ENCODE measurements at regions not wholly inside any gene's neighbourhood (a gene's known extent, or its start where the extent isn't known, plus 50 kb on each side); places are given as distances from the start of the nearest gene placed in this dataset.

DNA sequence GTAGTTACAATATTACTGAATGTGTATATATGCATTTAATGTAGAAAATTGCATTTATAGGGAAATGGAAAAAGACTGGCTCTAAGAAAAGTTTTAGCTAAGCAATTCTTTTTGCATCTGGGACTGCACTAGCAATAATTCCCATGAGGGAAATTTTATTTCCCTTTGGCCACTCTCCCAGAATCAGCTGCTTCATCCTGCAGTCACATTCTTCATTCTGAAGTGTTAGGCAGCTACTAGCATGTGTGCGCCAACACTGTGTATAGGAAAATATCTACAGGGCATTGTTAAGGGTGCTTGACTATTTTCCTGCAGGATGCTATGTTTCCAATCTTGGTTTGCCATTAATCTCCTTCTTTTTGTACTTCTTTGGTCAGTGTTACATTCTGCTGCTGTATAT lies 312.8 kb upstream of the PCDH20 start:
- intact Hi-C loops (cut with DNase I), result no loop called here
- DNase-seq (ENCODE audit: missing footprints) (no peak), ATAC-seq (peak; percentile 42)

DNA sequence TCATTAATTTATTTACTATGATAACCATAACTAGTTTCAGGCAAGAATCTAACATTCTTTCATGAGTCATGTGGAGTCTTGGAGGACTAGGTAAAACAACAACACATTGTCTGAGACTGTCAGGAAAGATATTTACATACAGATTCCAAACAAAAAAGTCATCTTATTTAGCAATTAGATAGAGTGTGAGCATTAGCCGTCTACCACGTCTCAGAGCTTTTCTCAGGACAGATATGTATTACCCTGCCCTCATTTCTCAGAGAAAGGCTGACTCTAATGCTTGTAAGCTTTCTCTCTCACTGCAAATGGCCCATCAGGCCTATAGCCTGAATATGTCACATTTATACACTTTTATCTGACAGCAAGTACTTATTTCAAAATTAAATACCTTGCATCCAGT lies 312.1 kb upstream of the PCDH20 start:
- intact Hi-C loops (cut with DNase I), result no loop called here
- no peak for ATAC-seq
- DNase-seq (ENCODE audit: missing footprints), result no peak

DNA sequence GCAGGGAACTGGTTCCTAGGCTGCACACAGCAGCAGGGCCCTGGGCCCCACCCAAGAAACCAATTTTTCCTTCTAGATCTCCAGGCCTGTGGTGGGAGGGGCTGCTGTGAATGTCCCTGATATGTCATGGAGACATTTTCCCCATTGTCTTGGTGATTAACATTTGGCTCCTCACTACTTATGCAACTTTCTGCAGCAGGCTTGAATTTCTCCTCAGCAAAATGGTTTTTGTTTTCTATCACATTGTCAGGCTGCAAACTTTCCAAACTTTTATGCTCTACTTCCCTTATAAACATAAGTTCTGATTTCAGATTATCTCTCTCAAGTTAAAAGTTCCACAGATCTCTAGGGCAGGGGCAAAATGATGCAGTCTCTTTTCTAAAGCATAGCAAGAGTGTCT lies 310.2 kb upstream of the PCDH20 start:
- intact Hi-C loops (cut with DNase I), result no loop called here
- DNase-seq (ENCODE audit: missing footprints) (no peak), ATAC-seq (no peak)

DNA sequence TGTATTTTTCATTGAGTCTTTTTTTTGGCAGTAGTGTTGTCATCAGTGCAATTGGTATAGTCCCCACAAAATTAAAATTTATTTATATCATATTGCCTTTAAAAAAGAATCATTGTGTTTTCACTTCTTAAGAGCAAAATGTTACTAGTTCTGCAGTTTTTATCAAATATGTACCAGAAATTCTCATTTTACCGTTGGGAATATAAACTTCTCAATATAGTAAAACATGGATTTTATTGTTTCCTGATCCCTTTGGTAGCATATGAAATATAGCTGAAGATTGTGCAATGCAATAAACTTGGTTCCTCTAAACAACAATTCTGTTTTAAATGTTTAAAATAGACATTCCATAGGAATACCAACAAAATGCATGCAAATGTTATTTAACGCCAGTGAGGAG lies 306.5 kb upstream of the PCDH20 start:
- intact Hi-C loops (cut with DNase I), result no loop called here
- no peak for DNase-seq (ENCODE audit: missing footprints)
- ATAC-seq, result no peak

DNA sequence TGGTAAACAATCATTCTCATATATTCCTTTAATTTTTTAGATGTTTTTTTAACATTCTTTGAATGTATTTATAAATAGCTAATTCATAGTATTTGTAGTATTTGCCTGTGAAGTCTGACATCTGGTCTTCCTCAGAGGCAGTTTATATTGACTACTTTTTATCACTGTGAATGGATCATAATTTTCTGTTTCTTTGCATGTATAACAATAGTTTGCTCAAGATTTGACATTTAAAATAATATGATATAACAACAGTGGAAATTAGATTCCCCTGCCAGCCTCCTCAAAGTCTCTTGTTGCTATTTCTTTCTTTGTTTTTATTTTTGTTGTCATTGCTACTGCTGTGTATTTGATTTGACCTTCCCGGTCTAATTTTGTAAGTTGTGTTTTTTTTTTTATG lies 297.0 kb upstream of the PCDH20 start:
- ATAC-seq (no peak), DNase-seq (ENCODE audit: missing footprints) (no peak)
- intact Hi-C loops (cut with DNase I), result no loop called here

DNA sequence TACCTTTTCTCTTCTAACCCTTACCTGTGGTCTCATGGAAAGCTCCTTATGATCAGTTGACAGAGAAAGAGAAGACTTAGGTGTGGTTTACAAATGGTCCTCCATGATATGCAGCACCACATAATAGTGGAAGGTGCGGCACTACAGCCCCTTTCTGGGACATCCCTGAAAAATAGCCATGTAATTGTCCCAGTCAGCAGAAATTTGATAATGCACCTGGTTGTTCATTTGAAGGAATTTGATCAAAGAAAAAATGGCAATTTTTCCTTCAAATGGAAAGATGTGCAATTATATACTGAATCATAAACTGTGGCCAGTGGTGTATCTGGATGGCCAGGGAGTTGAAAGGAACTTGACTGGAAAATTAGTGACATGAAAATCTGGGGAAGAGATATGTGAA lies 293.6 kb upstream of the PCDH20 start:
- DNase-seq (ENCODE audit: missing footprints) (no peak), ATAC-seq (no peak)
- intact Hi-C loops (cut with DNase I), result no loop called here

DNA sequence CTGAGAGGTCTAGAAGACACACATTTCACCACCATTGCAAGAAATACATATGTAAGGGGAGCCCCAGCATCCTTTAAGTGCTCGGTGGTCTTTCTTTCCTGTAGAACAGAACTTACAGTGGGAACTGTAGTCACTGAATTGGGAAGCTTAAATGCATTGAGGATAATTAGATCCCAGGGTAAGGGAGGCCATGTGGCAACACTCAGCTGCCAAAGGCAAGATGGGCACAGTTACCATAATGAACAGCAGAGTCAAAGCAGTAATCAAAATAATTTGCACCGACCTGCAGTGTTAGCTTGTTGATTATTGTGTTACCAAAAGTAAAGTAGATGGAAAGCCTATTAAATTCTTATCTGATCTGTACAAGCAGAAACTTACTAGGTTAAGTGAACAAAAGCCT lies 291.2 kb upstream of the PCDH20 start:
- ATAC-seq (no peak), DNase-seq (ENCODE audit: missing footprints) (no peak)
- intact Hi-C loops (cut with DNase I), result no loop called here

DNA sequence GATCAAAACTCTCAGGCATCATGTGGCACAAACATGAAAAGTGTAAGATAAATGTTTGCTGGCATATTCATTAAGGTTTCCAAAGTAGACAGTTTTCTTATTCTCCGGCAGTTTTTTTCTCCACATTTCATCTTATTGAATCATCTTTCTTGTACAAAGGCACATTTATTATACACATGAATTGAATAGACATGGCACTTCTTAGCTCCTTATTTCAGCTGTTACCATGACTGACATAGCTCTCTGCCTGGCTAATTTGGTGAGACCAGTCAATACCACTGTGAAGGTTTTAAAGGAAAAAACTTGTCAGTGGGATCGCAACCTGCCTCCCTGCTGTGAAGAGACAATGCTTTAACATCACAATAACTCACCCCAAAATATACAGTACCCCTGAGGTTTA lies 285.0 kb upstream of the PCDH20 start:
- intact Hi-C loops (cut with DNase I), result no loop called here
- no peak for DNase-seq (ENCODE audit: missing footprints)
- ATAC-seq, result no peak

DNA sequence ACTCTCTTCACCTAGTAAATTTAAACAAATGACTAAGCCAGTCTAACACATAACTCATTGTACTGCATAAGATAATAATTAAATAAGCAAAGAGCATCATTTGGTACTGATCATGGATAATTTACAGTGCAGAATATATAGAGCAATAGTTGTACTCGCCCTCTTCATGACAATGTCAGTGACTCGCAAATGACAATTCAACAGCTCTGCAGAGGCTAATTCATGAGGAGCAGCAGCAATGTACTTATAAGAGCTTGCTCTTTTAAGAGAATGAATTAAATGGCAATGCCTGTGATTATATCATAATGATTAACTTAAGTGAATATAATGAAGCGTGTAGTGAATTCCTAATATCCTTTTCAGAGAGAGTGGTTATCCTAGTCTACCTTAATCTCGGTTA lies 284.5 kb upstream of the PCDH20 start:
- DNase-seq (ENCODE audit: missing footprints), result no peak
- no peak for ATAC-seq
- intact Hi-C loops (cut with DNase I), result no loop called here

DNA sequence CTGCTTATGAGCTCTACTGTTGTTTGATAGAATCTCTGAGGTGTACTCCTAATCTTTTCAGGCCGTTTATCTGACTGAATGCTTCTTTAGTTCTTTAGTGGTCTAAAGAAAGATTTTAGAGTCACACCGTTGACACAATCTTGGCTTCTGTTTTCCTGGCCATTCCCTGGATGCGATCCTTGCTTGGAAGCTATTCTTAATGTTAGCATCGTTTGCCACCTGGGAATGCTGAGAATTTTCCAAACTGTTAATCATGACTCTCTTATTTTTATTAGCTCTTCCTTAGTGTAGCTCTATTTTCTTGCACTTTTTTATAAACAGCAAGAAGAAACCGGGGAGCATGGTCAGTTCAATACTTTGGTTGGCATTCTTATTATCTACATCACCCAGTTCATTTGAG lies 281.0 kb upstream of the PCDH20 start:
- no peak for ATAC-seq
- intact Hi-C loops (cut with DNase I), result no loop called here
- no peak for DNase-seq (ENCODE audit: missing footprints)

DNA sequence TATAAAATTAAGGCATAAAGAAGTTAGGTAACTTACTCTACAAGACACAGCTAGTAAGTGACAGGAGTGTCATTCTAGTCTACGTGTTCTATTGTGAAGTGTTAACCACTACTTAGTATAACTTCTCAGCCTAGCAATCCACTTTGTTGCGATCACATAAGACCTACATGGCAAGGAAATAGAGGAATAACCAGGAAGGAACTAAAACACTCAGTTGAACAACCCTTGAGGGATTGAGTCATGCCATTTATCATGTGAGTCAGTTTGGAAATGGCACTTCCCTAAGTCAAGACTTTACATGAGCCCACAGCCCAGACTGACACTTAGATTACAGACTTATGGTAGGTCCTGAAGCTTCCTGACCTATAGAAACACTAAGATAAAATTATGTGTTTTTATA lies 279.5 kb upstream of the PCDH20 start:
- ATAC-seq (no peak), DNase-seq (ENCODE audit: missing footprints) (no peak)
- intact Hi-C loops (cut with DNase I), result no loop called here

DNA sequence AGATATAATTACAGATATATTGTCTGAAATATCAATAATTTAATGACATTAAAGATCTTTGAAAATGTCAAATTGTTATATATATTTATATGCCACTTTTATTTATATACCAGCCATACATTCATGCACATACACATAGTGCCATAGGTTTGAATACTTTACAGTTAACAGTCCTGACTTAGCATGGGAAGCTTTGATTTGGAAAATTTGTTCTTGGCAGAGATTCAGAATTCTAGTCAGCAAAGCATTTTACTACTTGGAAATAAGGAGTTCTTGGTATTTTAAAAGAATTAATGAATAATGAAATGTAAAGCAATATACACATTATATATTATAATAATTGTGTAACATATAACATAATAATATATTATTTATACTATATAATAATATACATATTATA lies 277.0 kb upstream of the PCDH20 start:
- intact Hi-C loops (cut with DNase I), result no loop called here
- DNase-seq (ENCODE audit: missing footprints) (no peak), ATAC-seq (no peak)

DNA sequence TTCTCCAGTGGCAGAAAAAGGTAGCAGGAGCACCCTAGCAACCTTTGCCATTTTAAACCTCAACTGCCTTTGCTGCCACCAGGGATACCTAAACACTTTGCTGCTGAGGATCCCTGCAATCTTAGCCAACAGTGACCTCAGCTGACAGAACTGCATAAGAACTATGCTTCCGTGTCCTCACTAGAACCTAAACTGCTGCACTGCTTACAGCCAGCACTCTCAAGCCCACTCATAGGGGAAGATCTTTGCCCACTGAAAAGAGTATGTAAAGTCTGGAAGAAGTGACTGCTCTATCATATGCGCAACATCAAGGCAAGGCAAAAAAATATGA lies 270.0 kb upstream of the PCDH20 start:
- no peak for ATAC-seq
- intact Hi-C loops (cut with DNase I), result no loop called here
- no peak for DNase-seq (ENCODE audit: missing footprints)

DNA sequence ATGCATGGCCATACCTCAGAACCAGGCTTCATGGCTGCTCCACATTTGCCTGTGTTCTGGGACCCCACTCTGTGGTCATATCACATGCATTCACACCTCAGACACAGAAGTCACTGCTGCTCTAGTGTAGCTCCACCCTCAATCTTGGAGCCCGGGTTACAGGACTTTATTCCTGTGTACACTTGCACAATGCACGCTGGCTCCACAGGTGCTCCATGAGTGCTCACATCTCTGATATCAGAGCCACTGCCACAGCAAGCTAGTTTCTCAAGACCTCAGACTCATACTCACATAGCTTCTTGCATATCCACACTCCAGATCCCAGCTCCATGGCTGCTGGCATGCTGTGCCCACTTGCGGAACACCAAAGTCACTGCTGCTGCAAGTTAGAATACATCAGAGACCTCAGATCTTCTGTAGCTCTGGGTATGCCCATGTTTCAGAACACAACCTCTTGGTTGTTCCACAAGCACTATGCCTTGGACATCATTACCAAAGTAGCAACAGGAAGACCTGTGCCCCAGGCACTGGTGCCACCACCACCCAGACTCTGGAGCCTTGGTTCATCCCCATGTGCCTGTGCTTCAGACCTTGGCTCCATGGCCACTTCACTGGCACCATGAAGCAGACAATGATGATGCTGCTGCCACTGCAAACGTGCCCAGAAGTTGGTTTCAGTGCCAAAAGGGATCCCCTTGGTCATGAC lies 269.5 kb upstream of the PCDH20 start:
- intact Hi-C loops (cut with DNase I), result no loop called here
- no peak for DNase-seq (ENCODE audit: missing footprints)
- no peak for ATAC-seq

DNA sequence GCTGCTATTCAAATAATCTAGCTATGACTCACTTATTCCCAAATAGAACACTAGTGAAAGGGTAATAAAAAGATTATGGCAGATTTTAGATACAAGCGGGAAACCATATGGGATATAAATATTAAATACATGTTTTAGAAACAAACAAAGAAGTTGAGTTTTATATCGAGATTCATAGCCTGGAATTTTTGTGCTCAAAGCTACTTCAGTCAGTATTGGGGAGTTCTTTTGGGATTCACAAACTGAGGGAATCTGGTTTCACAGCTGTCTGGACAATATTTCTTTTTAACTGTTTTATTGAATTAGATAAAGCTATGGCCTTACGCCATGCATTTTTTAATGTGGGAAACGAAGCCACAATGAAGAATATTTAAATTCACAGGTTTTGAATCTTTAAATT lies 257.1 kb upstream of the PCDH20 start:
- intact Hi-C loops (cut with DNase I), result no loop called here
- ATAC-seq (no peak), DNase-seq (ENCODE audit: missing footprints) (no peak)

DNA sequence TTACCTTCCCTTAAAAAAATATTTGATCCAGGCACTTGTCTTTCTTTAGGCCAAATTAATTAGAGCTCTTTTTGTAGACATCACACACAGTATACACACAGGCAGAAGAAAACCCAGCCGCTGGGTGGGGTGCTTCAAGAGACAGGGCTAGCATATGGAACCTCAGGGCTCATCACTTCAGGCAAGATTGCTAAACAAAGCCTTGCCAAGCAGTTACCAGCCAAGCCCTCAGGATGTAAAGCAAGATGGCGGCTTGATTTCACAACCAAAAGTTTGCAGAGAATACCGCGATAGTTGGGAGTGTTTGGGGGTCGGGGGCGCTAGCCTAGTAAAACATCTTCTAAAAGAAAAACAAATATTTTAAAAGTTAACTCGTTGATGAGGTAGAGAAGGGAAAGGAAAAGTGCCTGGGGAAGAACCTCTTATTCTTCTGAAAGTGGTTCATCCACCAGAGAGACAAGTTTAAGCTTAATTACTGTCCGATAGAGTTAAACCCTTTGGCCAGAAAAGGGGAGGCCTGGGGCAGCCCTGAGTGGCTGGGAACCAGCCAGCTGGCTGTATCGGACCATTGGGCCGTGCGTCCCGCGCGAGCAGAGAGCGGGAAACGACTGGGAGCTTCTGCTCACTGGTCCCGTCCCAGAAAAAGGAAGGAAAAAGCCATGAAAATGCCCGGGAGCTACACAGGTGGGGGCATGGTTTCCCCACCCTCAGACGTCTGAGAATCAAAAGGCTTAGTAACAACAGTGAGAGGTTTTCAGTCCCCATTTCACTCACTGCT lies 254.9 kb upstream of the PCDH20 start:
- no peak for ATAC-seq
- intact Hi-C loops (cut with DNase I), result no loop called here
- no peak for DNase-seq (ENCODE audit: missing footprints)

DNA sequence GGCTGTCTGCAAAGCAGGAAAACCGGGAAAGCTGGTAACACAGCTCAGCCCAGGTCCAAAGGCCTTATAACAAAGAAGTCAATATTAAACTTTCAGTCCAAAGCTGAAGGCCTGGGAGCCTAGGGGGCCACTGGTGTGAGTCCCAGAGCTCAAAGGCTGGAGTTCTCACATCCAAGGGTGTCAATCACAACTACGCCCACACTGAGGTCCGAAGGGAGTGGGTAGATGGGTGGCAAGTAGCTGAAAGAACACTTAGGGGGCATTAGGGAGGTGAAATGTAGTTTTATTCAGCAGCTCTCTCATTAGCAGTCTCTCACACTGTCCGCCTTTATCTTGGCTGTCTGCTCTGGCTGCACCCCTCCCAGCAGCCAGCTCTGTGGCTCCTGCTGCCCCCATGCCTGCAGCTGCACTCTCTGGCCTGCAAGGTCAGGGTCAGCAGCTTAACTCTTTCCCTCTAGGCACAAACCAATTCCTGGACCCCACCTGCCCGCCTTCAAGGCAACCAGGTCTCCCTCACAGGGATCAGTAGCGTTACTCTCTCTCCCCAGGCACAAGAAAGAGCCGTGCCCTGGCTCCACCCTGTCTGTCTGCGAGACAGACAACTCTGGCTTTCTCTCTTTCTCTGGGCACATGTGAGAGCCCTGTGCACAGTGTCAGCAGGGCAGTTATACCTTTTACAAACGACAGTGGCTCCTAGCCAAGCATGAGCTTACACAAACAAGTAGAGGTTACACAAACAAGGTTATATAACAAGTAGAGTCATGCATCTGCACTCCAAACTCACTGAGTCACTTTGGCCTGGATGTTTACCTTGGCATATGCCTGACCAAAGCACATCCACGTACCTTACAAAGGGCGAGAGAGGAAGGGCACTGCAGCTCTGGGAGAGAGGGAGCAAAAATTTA lies 249.4 kb upstream of the PCDH20 start:
- intact Hi-C loops (cut with DNase I), result no loop called here
- DNase-seq (ENCODE audit: missing footprints) (no peak), ATAC-seq (no peak)

DNA sequence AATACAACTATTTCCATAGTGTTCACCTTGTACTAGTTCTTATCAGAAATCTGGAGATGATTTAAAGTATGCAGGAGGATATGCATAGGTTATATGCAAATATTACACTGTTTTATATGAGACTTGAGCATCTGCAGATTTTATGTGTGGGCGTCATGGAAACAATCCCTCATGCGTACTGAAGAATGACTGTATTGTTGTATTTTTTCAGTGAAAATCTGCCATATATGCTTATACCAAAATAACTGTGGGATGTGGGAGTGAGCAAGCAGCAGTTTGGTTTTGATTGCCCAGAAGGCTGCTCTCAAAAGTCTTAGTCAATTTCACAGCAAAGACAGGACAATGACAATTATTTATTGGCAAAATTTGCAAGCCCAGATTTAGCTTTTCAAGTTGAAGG lies 238.8 kb upstream of the PCDH20 start:
- DNase-seq (ENCODE audit: missing footprints), result no peak
- intact Hi-C loops (cut with DNase I), result no loop called here
- no peak for ATAC-seq

DNA sequence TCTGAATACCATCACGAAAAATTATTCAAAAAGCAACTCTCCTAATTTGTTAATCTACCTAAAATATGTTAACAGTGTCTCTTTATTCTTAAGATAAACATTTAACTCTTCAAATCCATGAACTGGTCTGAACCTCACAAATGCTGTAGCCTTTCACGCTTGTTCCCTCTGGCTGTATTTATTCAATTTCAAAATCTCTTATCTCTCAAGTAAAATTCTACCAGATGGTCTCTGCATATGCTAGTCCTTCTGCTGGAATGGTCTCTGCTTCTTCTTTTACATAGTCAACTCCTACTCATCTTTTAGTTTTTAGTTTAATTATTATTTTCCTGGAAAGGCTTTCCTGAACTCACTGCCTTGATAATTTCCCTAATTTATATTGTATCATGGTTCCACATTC lies 232.9 kb upstream of the PCDH20 start:
- intact Hi-C loops (cut with DNase I), result no loop called here
- ATAC-seq, result no peak
- DNase-seq (ENCODE audit: missing footprints), result no peak

DNA sequence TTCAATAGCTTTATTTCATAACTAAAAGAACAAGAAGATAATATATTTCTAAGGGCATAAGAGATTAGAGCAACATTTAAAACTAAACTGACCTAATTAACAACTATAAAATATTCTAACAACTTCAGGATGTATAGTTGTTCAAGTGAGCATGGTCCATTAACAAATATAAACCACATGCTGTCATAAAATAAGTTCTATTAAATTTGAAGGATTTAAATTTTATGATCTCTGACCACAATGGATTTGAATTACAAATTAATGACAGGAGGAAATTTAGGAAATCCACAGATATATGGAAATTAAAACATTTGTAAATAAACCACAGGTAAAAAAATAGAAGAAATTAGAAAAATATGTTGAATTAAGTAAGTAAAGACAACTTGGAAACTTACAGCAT lies 196.5 kb upstream of the PCDH20 start:
- no peak for ATAC-seq

More for the DNA sequence above, 196.5 kb upstream of the PCDH20 start:
- DNase-seq (ENCODE audit: missing footprints), result no peak
- intact Hi-C loops (cut with DNase I), result no loop called here

Data from Right ventricle myocardium inferior (tissue), 1 donor.